ENCODE measurements at regions not wholly inside any gene's neighbourhood (a gene's known extent, or its start where the extent isn't known, plus 50 kb on each side); places are given as distances from the start of the nearest gene placed in this dataset.
"Not testable (repeated sequence)": the region's sequence is repeated elsewhere in the genome, so short reads cannot be mapped to it uniquely, and the experiment has no call there.

DNA sequence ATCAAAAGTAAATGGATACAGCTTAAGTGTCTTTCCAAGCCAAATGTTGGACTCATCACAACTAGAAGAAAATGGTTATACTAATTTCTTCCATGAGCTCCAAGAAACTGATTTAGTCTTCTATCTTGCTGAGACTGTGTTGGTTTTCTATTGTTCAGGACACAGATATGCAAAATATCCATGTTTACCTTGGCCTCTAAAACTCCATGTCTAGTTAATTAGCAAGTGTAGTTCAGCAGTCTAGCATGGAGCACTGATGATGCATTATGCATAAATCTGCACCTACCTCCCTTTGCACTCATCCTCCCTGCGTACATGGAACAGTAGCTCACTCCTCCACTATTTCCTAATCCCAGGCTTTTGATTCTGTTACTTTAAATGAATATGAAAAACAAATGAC lies 731.4 kb upstream of the CHAC2 start:
- DNase-seq (ENCODE audit: low read depth) = peak; percentile 80

DNA sequence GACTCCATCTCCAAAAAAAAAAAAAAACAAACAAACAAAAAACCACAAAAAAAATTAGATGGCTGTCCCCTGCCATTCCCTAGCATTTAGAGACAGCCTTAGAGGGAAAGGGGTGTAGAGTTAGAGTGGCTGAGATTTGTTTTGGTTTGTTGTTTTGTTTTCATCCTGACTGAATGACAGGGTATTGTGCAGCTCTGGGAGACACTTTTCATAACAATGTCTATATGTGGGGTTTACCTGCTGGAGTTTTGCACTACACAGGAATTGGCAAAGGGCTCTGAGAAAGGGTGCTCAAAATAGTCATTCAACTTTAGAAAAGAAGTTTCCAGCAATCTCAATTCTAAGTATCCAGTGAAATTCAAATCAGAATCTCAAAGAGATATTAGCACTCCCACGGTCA lies 732.5 kb upstream of the CHAC2 start:
- DNase-seq (ENCODE audit: low read depth) = no peak

DNA sequence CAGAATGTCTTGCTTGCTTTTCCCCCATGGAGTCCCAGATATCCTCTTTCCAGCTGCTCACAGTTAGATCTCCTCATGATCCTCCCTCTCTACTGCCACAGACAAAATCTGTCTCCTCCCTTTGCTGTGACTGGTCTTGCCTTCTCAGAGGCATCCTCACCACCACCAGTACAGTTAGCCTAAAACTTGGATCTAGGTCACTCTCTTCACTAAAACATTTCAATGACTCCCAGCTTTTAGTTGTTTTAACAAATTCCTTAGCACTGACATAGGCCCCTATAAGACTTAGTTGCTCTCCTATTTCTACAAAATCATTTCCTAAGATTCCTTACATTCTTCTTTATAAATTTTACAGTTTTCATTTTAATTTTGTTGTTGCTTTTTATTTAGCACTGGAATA lies 734.2 kb upstream of the CHAC2 start:
- DNase-seq (ENCODE audit: low read depth) = peak; percentile 23

DNA sequence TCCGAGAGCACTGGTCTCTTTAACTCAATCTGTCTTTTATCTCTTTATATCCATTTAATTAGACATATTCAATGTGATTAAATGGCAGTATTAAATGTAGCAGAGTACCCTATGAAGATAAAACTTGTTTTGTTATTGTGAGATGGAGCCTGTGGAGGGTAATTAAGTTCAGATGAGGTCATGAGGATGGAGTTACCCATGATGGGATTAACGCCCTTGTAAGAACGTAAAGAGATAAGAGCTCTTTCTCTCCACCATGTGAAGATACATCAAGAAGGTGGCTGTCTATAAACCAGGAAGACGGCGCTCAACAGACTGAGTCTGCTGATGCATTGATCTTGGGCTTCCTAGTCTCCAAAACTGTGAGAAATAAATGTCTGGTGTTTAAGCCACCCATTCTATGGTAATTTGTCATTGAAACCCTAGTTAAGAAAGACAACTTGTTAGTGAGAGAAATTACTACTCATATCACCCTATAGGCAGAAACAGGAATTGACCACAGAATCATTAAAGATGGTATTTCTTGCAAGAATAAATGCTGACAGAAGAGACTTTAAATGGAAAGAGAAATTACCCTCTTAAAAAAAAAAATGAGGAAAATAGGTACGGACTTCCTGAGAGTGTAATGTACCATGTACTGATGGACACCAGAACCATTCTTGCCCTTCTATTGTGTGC lies 738.7 kb upstream of the CHAC2 start:
- no peak for DNase-seq (ENCODE audit: low read depth)

DNA sequence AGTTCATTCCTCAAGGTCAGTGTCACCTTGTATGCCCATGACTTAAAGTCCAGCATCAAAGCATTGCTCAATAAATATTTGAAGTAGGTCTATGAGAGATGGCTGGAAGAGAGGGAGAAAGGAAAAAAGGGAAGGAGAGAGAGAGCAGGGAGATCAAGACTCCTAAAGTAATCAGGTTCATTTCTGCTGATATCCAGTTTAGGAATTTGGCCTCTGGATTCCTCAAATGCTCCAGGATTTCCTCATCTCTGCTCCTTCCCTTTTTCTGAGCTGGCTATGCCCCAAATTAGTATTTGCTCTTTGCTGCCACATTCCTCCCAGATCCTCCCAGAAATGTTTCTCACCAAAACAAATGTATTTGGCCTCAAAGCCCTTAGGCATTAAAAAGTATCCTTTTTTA lies 739.4 kb upstream of the CHAC2 start:
- peak; percentile 57 for DNase-seq (ENCODE audit: low read depth)

DNA sequence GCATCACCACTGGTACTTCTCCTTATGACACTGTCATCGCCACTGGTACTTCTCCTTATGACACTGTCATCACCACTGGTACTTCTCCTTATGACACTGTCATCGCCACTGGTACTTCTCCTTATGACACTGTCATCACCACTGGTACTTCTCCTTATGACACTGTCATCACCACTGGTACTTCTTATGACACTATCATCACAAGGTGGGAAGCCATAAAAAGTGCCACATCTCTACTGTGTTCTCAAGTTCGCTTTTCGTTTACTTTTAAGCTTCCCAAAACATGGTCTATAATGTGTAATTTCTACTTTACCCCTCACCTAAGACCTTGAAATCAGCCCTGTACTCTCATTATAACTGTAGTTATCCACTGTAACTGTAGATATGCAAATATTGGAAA lies 745.4 kb upstream of the CHAC2 start:
- not testable (repeated sequence) for DNase-seq (ENCODE audit: low read depth)

DNA sequence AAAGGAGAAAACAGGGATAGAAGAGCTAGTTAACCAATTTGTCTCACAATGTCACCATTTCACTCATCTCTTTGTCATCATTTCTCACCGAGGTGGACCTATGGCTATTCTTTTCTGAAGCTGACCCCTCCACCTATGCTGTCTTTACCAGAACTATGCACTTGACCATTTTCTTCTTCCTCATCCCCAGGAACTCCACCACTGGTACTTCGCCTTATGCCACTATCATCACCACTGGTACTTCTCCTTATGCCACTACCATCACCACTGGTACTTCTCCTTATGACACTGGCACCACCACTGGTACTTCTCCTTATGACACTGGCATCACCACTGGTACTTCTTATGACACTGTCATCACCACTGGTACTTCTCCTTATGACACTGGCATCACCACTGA lies 745.8 kb upstream of the CHAC2 start:
- no peak for DNase-seq (ENCODE audit: low read depth)

DNA sequence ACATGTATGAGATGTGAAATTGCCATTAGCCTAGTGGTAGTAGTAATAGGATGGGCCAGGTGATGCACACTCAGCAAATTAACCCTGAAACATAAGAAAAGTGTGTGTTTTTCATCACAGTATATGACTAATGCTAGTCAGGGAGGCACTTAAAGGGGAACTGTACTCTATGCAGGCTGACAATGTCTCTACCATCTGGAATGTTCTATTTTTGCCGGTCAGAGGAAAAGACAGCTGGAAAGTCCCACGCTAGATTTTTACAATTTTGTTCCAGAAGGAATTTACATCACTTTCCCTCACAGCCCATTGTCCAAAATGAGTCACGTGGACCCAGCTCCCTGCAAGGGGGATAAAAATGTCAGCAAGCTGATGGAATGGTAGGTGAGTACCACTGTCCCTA lies 746.3 kb upstream of the CHAC2 start:
- peak; percentile 63 for DNase-seq (ENCODE audit: low read depth)

DNA sequence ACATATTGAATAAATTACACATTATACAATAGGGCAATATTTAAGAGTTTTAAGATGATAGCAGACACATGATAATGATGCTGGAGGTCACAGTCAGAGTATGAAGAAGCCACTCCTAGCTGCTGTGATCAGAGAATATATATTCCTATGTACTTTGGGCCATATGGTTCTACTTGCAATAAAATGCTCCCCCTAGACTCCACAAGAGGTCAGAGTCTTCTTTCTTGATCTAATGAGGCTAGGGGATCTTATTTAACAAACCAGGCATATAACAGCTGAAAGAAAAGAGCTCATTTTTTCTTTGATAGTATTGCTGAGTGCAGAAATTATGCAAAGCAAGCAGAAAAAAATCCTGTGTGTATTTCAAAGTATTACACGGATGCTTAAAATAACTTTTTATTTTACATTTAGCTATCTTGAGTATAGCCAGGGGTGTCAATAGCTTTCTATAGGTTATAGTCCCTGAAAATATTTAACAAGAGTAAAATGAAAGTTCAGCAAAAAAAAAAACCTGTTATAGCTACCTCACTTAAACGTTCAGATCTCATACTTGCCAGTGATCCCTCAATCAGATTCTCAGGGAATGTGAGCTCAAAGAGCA lies 748.7 kb upstream of the CHAC2 start:
- DNase-seq (ENCODE audit: low read depth) = peak; percentile 40

DNA sequence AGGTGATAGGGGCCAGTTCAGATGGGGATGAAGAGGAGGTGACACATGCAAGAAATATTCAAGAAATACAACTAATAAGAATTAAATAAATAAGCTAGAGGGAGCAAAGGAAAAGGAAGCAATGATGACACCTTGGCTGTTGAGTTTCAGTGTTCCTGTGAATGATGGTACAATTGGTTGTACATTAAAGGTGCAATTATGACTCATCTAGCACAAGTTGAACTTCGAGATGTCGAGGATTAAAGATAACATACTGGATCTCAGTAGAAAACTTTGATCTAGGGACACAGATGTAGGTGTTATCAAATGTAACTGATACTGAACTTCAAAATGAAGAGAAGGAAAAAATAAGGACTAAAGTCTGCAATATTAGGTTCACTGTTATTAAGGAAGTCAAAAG lies 760.6 kb upstream of the CHAC2 start:
- DNase-seq (ENCODE audit: low read depth) = no peak

DNA sequence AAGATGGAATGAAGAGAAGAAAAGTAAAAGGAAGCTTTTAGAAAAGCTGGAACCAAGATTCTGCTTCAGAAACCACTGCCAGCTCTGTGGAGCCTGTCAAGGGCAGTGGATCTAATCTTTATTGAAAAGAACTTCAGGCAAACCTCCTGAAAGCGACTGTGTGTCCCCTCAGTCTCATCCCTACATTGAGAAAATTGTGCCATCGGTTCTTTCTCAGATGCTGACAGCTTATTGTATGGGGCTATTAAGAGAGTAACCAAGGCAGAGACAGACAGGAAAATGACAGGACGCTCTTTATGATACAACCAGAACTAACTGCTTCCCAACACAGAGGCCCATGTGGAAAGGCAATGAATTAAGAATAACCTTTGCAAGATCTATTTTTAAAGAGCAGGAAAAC lies 763.2 kb upstream of the CHAC2 start:
- no peak for DNase-seq (ENCODE audit: low read depth)

DNA sequence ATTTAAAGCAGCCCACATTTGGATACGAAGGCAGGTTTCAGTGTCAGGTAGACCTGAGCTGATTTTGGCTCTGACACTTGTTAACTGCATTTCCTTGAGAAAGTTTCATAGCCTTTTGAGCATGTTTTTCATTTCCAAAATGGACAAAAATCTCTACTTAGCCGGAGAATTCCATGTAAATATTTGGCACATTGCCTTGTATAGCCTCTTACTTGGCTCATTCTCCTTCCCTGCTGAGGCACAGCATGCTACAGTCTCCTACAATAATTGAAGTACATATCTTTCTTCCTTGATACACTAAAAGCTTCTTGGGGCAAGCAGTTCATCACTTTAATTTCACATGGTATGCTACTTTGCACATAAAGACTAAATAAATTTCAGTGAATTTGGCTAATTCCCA lies 772.2 kb upstream of the CHAC2 start:
- no peak for DNase-seq (ENCODE audit: low read depth)

DNA sequence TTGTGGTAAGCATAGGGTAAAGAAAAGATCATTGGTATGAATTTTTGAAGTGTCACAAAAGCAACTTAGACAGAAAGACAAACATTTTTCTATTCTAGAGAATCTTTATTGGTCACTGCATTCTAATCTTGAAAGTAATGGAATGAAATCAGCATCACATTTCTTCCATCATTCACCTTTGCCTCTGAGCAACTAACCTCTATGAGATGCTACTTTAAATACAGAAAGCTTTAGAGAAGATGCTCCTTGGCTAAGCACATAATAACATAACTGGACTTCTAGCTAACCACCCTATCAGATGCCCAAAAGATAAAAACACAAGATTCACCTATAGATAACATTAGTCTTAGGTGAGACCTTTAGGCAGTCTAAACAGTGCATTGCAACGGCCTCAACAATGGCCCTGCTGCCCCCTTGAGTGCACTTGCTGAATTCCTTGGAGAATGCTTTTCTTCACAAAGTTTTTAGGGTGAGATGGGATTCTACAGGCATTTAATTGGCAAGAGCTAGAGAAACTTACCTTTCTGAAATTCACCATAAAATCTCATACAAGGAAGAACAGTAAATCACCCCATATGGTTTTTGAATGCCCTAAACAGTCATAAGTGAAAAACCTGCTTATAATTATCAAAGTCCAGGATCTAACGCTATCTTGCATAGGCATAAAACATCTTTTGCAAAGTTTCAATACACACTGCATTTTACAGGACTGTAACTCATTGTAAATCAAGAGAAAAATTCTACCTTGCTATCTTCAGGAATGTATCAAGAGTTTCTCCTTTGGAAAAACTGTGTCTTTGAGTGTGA lies 791.3 kb upstream of the CHAC2 start:
- DNase-seq (ENCODE audit: low read depth) = peak; percentile 8

DNA sequence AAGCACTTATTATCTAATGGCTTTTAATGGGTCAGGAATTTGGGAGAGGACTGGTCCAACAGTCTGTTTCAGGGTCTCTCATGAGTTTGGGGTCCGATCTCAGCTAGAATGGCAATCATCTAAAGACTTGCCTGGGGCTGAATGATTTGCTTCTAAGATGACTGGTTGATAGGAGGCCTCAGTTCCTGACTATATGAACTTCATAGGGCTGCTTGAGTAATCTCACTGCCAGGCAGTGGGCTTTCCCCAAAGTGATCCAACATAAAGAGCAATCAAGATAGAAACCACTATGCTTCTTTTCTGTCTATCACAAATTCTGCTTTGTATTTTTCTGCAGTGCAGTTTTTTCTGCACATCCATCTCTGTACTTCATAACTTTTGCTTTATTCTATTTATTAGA lies 793.5 kb upstream of the CHAC2 start:
- no peak for DNase-seq (ENCODE audit: low read depth)

DNA sequence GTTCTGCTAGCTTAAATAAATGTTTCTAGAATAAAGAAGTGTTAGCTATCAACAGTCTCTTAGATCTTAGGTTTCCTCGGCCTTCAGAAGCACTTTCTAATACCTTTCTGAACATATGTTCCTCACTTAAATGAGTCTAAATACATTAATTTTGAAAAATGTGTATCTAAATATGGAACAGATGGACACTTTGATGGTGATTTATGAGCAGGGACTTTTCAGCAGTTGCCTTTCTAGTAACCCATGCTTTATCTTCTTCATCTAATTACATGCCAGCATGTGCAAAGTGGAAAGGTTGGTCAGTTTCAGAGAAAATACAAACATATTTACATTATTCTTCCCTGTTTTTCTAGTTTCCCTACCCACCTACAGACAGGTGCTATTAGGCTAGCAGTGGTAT lies 797.0 kb upstream of the CHAC2 start:
- peak; percentile 3 for DNase-seq (ENCODE audit: low read depth)

DNA sequence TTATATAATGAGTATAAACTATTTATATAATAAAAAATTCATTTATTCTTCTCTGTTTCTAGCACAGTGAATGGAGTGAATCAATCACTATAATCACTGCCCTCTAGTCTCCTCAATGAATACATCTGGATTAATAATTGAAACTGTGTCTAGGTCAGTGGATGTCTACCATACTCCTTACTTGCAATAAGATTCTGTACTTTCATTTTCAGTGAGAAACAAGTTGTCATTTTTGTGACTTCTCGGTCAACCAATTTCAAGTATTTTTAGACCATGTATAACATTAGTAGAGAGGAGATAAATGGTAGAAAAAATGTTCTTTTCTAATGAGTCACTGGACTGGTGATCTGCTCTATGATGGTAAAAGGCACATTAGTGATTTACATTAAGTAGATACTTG lies 799.6 kb upstream of the CHAC2 start:
- DNase-seq (ENCODE audit: low read depth) = no peak

DNA sequence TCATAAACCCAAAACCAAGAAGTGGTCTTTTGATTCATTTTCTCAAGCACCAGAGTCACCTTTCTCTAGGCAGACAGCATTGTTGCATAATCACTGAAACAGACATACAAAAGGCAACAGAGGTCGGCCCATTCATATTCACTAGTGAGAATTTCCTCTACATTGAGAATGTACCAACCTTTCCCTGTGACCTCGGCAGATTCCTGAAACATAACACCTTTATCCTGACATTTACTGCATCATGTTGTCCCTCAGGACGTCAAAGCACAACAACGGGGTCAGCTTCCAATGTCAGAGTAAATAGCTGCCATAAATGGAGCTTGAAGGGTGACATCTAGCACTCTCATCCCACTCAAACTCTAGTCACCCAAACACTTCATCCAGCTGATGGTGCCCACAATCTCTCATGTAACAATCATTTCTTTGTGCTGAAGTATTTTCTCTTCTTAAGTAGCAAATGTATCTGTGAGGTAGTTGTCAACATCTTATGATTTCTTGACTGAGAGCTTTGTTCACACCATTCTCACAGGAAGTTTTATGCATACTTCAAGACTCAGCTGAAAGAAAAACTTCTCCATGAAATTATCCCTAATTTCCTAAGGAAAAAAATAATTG lies 802.6 kb upstream of the CHAC2 start:
- no peak for DNase-seq (ENCODE audit: low read depth)

DNA sequence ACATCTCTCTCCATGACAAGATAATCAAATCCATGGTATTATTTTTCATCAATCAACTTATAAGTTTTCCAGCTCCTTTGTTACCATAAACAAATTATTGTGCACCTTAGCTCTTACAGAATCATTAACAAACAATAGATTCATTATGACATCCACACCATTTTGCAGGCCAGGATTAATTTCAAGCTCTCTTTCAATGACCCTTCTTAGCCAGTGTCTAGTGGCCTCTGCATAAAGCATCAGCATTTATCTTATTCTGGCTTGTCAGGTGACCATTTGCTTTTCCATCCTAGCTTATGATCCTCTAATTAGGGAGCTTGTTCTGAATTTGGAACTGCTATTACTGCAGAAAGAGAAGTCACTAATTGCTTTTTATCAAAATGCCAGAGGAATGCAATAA lies 806.2 kb upstream of the CHAC2 start:
- DNase-seq (ENCODE audit: low read depth) = no peak

DNA sequence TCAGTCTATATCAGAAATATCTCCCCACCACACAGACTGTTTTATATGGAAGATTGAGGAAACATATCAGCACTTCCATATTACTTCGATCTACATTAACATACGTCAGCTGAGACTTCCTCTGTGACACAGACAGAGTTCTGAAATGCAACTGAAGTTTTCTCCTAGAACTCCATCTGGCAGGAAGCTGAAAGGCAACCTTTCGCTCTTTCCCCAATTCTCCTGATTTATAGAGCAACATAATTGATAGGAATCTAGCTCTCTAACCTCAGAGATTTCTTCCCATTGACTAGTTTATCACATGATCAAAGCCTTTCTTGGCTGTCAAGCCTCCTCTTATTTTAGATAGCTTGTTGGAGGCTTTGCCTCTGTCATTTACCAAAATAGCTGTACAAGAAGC lies 806.7 kb upstream of the CHAC2 start:
- no peak for DNase-seq (ENCODE audit: low read depth)

DNA sequence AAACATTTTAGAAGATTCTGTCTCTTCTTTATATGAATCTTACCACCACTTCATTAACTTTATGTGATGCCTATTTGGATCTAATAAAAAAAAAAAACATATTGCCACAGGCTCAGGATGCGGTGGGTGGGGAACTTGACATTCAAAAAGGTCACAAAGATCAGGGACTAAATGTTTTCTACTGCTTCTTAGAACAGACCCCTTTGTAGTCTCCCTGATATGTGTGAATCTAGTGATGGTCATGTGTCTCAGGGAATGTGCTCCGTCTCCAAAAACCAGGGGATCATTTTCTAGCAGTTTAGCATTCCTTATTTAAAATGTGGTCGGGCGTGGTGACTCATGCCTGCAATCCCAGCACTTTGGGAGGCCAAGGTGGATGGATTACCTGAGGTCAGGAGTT lies 807.8 kb upstream of the CHAC2 start:
- no peak for DNase-seq (ENCODE audit: low read depth)

DNA sequence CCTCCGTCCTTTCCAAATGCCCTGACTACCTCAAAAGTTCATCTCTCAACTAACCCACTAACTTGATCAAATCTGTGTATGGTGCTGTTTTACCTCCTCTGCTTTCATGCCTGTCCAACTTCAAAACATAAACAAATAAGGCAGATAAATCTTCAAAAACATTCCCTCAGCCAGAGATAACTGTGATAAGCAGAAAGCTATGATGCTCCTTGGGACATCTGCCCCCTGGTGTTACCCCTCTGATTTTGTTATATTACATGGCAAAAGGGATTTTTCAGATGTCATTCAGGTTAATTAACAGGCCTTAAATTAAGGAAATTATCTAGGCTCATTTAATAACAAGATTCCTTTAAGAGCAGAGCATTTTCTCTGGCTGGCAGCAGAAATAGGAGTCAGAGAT lies 810.8 kb upstream of the CHAC2 start:
- no peak for DNase-seq (ENCODE audit: low read depth)

DNA sequence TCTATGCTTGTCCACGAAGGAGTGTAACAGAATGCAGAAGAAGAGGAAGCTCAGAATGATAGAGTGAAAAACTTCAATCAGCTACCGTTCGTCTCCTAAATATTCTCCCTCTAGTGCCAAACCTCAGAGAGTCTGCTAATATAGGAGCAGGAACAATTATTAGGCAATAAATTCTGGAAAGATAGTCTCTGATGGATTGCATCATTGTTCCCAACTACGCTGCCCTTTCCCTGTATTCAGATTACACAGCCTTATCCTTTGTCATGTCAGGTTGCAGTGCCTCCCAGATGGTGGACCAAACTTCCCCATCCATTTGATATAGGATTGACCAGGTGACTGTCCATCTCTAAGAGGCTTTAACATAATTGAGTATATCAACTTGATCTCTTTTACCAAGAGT lies 811.5 kb upstream of the CHAC2 start:
- DNase-seq (ENCODE audit: low read depth) = no peak

DNA sequence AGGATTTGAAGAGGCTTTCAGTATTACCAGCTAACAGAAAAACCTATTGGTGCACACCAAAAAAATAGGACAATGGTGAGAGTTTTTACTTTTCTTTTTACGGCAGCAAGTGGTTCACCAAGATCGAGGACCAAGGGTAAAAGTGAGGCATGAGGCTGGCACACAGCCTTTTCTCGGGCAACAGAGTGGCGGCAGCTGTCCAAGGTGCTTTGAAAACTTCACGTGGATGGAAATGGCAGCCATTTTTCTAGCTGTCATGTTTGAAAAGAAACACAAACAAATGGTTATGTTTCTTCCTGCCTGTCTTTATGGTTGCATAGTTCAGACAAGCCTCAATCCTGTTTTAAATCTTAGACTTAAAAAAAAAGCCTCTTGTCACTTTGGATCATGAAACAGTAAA lies 812.5 kb upstream of the CHAC2 start:
- no peak for DNase-seq (ENCODE audit: low read depth)
